CD4-positive, alpha-beta T cell treated with Interleukin-15 for 4 hours (primary cell): ENCODE measurements at regions not wholly inside any gene's neighbourhood (a gene's known extent, or its start where the extent isn't known, plus 50 kb on each side); places are given as distances from the start of the nearest gene placed in this dataset.
"Not testable (repeated sequence)": the region's sequence is repeated elsewhere in the genome, so short reads cannot be mapped to it uniquely, and the experiment has no call there.

Experiments
- DNase-seq: peaks from one replicate; pipeline ENCODE4 v3.0.0-alpha.2; 2020; ENCODE audit warnings: low spot score

DNA sequence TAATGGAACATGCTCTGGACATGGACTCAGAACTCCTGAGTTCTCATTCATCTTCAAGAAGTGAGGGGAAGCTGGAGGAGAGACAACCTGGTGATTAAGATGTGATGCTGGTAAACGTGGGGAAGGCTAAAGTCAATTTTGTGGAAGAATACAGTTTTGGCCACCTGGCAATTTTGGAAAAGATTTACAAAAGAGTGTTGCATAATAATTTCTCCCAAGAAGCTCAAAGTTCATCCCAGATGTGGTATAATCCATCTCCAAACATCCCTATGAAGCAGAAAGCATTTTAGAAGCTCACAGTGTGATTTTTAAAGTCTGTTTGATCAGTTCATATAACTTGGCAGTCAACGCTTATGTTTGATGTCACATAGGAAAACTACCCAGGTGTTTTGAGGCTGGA lies 208.7 kb downstream of the LMX1A start:
- no peak for DNase-seq

- DNase-seq = peak; percentile 30
These were observed 211.6 kb downstream of the LMX1A start for GRCh38 chr1:165144757-165145397.

GRCh38 chr1:165143437-165144065 lies 213.0 kb downstream of the LMX1A start:
- peak; percentile 5 for DNase-seq

DNA sequence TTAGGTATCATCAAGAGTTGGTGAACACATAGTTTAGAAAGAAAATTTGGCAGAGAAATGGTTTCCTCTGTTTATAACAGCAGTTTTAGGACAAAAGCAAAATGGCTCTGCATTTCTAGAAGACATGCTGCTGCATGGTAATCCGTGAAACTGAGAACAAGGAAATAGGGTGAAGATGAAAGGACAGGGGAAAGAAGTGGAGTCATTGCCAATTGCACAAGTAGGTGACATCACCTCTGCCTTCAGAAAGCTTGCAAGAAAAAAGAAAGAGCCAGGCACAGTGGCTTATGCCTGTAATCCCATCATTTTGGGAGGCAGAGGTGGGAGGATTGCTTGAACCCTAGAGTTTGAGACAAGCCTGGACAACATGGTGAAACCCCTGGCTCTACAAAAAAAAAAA lies 217.6 kb downstream of the LMX1A start:
- DNase-seq = no peak

DNA sequence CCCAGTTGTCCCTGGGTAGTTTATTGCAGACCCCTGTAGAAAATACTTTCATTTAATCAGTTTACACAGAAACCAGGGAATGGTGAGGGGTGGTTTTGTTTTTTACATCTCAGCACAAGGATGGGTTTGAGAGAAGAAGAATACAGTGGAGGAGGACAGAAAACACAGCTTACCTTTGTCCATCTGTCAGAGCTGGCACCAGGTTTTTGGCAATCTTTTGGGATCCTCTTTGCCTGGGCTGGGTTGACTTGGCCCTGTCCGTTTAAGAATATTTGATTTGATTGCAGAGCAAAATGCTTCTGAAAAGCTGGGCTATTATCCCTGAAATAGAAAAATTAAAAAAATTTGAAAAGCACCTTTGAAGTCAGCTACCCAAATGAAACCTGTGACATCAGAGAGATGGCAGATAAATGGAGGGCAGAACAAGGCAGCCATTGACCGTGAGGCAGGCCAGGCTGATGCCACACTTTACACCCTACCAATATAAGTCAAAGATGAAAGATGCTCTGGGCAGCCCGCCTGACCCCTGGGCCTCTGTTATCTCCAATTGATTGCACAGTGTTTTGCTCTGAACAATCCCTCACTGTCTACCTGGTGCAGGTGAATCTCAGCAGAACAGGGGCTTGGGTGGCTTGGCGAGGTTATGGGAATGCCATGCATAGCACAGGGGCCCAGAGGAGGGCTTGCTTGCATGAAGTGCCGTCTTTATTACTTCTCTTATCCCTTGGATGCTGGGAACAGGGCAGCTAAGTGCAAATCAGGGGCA lies 218.8 kb downstream of the LMX1A start:
- DNase-seq = no peak

DNA sequence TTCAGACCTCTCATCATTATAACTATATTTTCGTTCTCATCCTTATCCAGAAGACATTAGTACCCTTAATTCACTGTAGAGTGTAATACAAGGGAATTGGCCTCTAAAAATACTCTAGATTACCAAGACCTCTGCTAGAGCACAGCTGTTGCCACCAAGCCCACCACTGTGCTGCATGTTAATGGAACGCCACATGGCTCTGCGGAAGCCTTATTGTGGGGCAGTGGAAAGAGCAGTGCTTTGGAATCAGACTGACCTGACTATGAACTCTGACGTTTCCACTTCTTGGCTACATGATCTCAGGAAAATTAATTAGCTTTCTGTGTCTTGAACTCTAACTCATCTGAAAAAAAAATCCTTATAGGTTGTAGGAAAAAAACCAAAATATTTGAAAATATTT lies 222.1 kb downstream of the LMX1A start:
- DNase-seq = no peak

- no peak for DNase-seq
These were observed 226.8 kb downstream of the LMX1A start for GRCh38 chr1:165129568-165130164.

DNA sequence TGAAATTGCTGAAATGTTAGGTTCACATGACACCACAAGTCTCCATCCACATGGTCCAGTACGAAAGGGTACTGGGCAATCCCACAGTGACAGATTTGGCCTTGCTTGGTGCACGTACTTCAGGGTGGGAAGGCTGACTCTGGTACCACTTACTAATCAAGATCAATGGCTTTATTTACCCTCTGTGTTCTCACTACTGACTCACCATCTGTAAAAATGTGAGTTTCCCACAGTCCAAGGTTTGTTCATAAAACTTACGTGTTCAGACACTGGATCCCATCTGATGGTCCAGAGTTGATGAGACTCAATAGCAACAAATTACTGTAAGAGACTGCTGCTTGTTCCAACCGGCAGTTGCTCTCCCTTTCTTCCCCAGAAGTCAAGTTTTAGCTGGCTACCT lies 231.7 kb downstream of the LMX1A start:
- no peak for DNase-seq

DNA sequence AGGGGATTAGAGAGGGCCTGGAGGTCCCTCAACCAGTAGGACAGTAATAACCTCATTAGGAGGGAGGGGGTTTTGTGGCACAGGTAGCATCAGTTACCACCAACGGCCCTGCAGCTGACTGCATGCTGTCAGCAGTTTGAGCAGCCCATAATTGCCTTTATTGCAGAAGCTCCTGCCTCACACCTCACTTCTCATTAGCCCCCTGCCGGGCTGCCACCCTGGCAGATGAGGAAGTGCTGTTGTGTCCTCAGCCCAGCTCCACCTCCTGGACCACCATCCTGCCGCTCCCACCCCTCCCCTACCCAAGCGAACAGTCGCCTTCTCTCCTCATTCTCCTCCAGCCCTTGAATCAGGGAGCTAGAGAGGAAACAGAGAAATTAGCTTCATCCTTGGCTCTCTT lies 237.4 kb downstream of the LMX1A start:
- DNase-seq = no peak

- no peak for DNase-seq
These were observed 239.0 kb downstream of the LMX1A start for GRCh38 chr1:165117482-165117881.

DNA sequence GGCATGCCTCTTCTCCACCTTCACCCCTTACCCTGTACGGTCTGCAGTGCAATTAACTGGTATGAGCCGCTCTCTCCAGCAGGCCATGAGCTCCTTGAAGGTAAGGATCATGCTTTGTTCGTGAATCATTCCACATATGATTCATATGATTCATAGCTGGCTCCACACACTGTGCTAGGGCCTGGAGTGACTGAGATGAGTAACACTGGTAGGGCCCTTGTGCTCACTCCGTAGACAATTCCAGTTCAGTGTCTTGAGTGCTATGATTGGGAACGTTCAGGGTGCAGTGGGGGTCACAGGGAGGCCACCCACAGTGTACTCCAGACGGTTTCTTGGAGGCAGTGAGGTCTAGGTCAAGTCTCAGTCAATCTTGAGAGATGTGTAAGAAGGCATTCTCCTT lies 239.8 kb downstream of the LMX1A start:
- no peak for DNase-seq

- DNase-seq = no peak
These were observed 240.3 kb downstream of the LMX1A start for GRCh38 chr1:165116171-165116570.

- no peak for DNase-seq
These were observed 241.6 kb downstream of the LMX1A start for GRCh38 chr1:165114889-165115285.

GRCh38 chr1:165114022-165114888 lies 242.3 kb downstream of the LMX1A start:
- peak; percentile 4 for DNase-seq

DNA sequence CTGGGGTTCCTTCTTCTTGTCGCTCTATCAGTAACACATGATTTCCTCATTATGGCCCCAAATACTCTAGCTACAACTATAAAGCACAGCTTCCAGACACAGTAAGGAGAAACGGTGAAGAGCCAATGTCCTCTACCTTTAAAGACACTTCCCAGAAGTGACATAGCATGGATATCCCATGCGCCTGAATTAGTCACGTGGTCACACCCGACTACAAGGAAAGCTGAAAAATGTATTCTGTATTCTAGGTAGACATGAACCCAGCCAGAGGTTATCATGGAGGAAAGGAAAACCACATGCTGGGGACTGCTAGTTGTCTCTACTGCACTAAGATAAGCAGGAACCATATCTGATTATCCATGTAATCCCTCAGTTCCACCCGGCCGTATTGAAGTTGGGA lies 244.3 kb downstream of the LMX1A start:
- DNase-seq = no peak

- no peak for DNase-seq
These were observed 247.5 kb downstream of the LMX1A start for GRCh38 chr1:165109013-165109412.

GRCh38 chr1:165092542-165093162 lies 263.9 kb downstream of the LMX1A start:
- DNase-seq = not testable (repeated sequence)

- DNase-seq = no peak
These were observed 276.1 kb downstream of the LMX1A start for GRCh38 chr1:165080253-165080896.

DNA sequence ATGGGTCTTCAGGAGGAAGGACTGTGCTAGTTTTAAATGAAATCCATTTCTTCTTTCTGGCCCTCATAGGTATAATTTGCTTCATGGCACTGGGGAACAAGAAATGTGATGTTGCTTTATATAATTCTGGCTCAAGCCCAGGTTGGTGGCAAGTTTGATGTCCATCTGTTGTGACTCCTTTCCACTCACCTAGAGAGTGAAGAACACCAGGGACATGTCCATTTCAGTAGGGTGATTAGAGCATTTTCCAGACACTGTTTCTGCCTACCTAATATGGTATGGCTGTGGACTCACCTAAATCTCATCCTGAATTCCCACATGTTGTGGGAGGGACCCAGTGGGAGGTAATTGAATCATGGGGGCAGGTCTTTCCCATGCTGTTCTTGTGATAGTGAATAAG lies 278.1 kb downstream of the LMX1A start:
- DNase-seq = no peak

GRCh38 chr1:165075725-165076370 lies 280.7 kb downstream of the LMX1A start:
- no peak for DNase-seq
